ENCODE measurements at regions not wholly inside any gene's neighbourhood (a gene's known extent, or its start where the extent isn't known, plus 50 kb on each side); places are given as distances from the start of the nearest gene placed in this dataset.

DNA sequence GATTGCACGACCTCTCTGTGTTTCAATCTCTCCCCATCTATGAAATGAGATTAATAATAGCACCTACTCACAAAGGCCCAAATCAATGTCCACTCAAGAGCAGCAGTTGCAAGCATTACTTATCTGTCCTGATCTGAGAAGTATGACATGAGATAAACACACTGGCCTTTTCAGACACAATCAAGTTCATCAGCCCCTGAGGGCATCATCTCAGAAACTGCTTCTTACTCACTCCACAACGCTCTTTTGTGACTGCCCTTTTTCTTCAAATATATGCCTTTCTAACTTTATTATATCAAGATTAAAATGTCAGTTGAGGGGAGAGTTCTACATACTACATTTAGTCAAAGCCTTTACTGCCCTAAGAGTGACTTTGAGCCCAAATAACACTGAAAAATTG, 371.9 kb upstream of the SPAG17 start:
- H2AFZ ChIP-seq = peak overlapping the region; percentile 44; the same call in 1 of the 2 replicates

More for the DNA sequence above, 371.9 kb upstream of the SPAG17 start:
- H3K27ac ChIP-seq (ENCODE audit: low read depth) = no peak overlapping the region
- no peak for TF ChIP-seq ETS1 (IDR thresholded peaks at IDR 0.05)
- TF ChIP-seq, protein P1, sequence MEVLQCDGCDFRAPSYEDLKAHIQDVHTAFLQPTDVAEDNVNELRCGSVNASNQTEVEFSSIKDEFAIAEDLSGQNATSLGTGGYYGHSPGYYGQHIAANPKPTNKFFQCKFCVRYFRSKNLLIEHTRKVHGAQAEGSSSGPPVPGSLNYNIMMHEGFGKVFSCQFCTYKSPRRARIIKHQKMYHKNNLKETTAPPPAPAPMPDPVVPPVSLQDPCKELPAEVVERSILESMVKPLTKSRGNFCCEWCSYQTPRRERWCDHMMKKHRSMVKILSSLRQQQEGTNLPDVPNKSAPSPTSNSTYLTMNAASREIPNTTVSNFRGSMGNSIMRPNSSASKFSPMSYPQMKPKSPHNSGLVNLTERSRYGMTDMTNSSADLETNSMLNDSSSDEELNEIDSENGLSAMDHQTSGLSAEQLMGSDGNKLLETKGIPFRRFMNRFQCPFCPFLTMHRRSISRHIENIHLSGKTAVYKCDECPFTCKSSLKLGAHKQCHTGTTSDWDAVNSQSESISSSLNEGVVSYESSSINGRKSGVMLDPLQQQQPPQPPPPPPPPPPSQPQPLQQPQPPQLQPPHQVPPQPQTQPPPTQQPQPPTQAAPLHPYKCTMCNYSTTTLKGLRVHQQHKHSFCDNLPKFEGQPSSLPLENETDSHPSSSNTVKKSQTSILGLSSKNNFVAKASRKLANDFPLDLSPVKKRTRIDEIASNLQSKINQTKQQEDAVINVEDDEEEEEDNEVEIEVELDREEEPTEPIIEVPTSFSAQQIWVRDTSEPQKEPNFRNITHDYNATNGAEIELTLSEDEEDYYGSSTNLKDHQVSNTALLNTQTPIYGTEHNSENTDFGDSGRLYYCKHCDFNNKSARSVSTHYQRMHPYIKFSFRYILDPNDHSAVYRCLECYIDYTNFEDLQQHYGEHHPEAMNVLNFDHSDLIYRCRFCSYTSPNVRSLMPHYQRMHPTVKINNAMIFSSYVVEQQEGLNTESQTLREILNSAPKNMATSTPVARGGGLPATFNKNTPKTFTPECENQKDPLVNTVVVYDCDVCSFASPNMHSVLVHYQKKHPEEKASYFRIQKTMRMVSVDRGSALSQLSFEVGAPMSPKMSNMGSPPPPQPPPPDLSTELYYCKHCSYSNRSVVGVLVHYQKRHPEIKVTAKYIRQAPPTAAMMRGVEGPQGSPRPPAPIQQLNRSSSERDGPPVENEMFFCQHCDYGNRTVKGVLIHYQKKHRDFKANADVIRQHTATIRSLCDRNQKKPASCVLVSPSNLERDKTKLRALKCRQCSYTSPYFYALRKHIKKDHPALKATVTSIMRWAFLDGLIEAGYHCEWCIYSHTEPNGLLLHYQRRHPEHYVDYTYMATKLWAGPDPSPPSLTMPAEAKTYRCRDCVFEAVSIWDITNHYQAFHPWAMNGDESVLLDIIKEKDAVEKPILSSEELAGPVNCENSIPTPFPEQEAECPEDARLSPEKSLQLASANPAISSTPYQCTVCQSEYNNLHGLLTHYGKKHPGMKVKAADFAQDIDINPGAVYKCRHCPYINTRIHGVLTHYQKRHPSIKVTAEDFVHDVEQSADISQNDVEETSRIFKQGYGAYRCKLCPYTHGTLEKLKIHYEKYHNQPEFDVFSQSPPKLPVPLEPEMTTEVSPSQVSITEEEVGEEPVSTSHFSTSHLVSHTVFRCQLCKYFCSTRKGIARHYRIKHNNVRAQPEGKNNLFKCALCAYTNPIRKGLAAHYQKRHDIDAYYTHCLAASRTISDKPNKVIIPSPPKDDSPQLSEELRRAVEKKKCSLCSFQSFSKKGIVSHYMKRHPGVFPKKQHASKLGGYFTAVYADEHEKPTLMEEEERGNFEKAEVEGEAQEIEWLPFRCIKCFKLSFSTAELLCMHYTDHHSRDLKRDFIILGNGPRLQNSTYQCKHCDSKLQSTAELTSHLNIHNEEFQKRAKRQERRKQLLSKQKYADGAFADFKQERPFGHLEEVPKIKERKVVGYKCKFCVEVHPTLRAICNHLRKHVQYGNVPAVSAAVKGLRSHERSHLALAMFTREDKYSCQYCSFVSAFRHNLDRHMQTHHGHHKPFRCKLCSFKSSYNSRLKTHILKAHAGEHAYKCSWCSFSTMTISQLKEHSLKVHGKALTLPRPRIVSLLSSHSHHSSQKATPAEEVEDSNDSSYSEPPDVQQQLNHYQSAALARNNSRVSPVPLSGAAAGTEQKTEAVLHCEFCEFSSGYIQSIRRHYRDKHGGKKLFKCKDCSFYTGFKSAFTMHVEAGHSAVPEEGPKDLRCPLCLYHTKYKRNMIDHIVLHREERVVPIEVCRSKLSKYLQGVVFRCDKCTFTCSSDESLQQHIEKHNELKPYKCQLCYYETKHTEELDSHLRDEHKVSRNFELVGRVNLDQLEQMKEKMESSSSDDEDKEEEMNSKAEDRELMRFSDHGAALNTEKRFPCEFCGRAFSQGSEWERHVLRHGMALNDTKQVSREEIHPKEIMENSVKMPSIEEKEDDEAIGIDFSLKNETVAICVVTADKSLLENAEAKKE (CRISPR knock-in tag; IDR thresholded peaks at IDR 0.05) = no peak
- no peak overlapping the region for H3K4me3 Mint-ChIP-seq
- H3K4me1 ChIP-seq (ENCODE audit: insufficient read depth) = no peaks in the 10 kb centered on the region; the same call in 1 of the 2 replicates
- H3K9me2 ChIP-seq (ENCODE audit: insufficient read depth) = no peaks in the 10 kb centered on the region
- no peak overlapping the region for H3K4me2 ChIP-seq
- DNase-seq (ENCODE audit: low spot score) = no peak
- H3K27me3 Mint-ChIP-seq (ENCODE audit: insufficient read depth, low read depth, poor library complexity) = no peaks in the 10 kb centered on the region
- no peaks in the 10 kb centered on the region for H3F3A ChIP-seq (replicated peaks; ENCODE audit: low read depth)
- no peaks in the 10 kb centered on the region for H3K36me3 ChIP-seq (ENCODE audit: insufficient read depth)
- no peaks in the 10 kb centered on the region for H3K27me3 ChIP-seq (ENCODE audit: insufficient read depth)
- H3K4me3 ChIP-seq = no peak overlapping the region
- H3K9me3 Mint-ChIP-seq = peaks cover 6% of the 10 kb centered on the region; the same call in 1 of the 3 replicates
- H4K20me1 ChIP-seq (replicated peaks; ENCODE audit: insufficient read depth) = no peaks in the 10 kb centered on the region
- H3K36me3 Mint-ChIP-seq (ENCODE audit: low read depth) = no peaks in the 10 kb centered on the region
- H3K79me2 ChIP-seq (replicated peaks; ENCODE audit: insufficient read depth) = no peaks in the 10 kb centered on the region
- no peak for ATAC-seq
- no peak overlapping the region for H3K27ac Mint-ChIP-seq
- H3K4me1 Mint-ChIP-seq = peaks cover 2% of the 10 kb centered on the region; the same call in 1 of the 3 replicates
